AML-193 (cell line): ENCODE measurements at regions not wholly inside any gene's neighbourhood (a gene's known extent, or its start where the extent isn't known, plus 50 kb on each side); places are given as distances from the start of the nearest gene placed in this dataset.

Source experiments
- DNase-seq, 2 experiments: peaks; one replicate each; lab custom pipeline; 2025; lab: John Stamatoyannopoulos, UW

DNA sequence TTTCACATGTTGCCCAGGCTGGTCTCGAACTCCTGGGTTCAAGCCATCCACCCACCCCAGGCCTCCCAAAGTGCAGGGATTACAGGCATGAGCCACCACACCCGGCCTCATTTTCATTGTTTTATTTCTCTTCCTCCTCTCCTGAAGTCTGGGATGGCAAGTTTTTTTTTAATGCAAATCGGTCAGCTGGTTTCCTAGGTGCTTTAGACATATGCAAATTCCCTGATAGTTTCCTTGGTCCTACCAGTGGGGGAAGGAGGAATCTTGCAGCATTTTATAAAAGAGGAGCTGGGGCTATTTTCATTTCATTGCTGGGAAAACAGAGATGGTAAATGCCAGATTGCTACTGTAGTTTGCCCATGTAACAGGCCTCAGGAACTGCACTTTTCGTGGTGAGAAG, 179.4 kb downstream of the ACTL7B start:
- no peak for DNase-seq

DNA sequence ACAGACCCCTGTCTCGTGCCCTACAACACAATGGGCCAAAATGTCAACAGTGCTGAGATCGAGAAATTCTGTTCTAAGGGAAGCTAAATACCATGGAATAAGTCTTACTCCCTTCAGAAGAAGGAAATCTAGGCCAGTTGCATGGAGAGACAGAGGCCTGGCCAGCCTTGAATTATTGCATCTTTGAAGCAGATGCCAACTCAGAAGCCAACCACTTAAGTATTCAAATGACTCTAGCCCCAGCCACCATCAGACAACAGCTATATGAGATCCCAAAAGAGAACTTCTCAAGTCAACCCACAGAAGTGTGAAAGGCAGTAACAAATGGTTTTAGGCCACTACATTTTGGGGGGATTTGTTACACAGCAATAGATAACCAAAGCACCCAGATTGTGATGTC, 180.1 kb downstream of the ACTL7B start:
- no peak for DNase-seq

DNA sequence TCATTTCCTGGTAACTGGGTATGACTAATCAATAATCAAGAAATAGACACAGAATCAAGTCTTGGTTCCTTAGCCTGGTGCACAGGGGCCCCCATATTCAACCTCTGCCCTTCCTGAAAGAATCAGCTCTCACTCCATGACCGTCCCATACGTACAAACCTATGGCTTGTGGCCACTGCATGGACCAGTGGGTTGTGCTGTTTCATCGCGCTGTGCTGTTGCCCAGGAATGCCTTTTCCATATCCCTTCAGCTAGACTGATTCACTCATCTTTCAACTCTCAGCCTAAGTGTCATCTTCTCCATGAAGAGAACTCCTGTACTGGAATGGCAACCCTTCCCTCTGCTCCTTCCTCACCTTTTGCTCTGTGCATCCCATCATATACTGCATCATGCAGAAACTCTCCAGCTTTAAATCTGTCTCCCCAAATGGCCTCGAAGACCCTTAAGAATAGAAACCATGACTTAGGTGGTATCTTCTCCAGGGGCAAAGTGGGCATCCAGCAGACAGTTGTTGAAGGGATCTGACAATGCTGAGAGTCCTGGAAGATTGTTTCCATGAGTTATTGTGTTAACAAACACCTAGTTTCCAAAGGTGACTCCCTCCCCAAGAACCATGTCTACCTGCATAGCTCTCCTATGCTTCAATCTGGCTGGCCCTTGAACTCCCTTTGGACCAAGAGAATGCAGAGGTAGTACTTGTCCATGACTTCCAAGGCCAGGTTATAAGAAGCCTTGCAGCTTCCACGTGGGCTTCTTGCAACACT, 180.8 kb downstream of the ACTL7B start:
- no peak for DNase-seq

DNA sequence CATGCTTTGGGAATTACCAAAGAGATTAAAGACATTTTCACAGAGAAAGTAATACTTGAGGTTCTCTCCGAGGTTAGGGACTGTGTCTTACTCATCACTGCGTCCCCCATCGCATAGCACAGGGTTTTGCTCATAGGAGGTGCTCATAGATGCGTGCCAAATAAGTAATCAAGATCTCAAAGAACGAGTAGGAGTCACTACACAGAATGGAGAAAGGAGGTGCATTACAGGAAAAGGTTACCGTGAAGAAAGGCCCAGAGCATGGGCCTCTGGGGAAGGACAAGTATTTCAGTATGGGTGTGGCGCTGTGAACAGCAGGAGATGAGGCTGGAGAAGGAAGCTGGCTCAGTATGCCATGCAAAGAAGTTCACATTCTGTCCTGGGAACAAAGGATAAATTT, 182.4 kb downstream of the ACTL7B start:
- DNase-seq: no peak

DNA sequence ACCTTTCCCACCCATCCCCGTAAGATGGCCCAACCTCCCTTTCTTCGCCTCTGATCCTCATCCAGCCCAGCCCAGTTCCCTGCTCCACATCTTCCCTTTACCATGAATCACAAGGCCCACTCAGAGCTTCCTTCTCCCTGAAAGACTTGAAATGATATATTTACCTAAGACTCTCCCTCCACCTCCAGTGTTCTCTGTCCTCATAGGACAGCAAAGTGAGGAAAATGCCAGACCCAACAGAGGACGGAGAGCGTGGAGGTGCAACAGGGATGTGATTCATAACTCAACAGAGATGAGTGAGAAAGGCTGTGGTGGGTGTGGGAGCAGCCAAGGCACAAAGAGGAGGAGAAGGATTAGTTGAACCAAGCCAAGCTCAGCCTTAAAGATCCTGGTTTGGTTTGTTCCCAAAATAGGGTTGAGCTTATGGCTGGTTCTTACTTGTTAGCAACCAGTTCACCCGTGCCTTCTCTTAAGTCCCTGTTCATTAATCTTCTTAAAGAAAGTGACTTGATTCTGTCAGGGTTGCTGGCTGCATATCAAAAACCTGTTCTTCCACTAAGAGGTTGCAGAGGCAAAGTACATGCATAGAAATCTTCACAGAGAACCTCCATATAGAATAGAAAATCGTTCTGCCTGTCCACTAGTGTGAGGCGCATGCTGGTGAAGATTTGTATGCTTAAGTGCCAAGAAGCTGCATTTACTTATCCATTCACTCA, 183.2 kb downstream of the ACTL7B start:
- DNase-seq: no peak

DNA sequence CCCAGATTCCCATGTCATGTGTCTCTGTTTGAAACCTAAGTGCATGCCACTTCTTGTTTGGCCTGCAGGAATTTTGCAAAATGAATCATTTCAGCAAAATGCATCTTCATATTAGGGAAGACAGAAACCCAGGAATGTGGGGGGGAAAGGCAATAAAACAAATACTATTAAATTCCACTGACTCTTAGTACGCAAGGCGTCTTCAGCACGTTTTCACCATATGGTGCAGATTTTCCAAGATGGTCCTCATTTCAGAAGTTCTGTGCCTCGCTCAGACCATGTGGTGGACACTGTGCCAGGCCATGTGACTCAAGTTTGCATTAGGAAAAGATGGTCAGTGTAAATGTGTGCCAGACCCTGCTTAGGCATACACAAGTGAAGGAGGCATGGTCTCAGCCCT, 184.0 kb downstream of the ACTL7B start:
- DNase-seq: no peak

DNA sequence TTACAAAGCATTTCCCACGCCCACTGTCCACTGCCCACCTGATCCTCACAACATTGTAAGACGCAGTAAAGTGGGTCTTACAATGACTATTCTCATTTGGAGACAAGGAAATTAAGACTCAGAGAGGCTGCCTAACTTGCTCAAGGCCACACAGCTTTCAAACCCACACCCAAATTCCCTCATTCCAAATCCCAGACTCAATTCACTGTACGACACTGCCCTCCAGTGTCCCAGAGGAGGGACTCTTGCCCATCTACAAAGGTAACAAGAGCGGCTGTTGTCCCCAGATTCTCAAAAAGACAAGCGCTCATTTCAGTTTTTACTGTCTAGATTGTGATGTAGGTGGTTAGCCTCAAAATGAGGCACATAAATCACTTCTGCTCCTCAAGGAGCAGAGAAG, 184.6 kb downstream of the ACTL7B start:
- DNase-seq: no peak

DNA sequence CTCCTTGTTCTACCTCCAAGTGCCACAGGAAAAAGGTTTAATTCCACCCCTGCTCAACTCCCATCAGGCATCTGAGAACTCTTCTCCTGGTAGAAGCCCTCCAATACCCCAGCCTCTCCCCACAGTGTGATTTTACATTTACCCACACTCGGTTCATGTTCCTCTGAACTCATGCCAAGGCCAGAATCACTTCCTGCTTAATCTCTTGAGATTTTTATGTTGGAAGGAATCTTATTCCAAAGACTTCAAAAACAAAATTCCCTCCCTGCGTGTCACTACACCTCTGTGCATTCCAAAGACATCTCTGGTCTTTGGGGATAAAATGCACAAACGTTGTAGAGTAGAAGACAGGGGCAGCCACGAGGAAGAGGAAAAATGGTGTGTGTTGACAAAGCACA, 186.8 kb downstream of the ACTL7B start:
- no peak for DNase-seq

DNA sequence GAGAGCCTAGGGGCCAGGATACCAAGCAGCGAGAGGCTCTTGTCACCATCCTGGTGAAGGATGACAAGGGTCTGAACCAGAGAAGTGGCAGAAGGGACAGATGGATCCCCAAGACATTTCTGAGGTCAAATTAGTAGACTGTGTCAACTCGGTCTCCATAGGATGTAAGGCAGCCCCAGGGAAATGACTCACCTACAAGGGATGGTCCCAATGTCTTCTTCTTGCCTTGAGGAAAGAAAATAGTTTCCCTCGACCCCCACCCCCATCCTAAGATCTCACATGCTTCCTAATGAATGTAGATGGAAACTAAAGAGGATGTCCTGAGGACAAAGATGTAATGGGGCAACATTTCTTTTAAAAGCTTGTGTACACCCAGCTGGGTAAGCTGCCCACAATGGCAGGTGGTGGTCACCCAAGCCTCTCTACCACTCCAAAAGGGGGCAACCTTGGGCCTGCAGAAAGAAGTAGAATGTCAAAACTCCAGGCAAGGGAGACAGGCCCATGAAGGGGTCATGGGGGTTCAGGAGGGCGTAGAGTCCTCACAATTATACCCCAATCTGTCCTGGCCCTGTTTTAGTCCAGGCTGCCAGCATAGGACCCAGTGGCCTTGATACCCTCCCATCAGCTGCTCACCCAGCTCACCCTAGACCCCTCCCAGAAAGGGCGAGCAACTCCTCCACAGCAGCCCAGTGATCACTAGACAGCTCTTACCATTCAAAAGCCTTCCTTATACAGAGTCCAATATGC, 187.4 kb downstream of the ACTL7B start:
- DNase-seq: no peak

DNA sequence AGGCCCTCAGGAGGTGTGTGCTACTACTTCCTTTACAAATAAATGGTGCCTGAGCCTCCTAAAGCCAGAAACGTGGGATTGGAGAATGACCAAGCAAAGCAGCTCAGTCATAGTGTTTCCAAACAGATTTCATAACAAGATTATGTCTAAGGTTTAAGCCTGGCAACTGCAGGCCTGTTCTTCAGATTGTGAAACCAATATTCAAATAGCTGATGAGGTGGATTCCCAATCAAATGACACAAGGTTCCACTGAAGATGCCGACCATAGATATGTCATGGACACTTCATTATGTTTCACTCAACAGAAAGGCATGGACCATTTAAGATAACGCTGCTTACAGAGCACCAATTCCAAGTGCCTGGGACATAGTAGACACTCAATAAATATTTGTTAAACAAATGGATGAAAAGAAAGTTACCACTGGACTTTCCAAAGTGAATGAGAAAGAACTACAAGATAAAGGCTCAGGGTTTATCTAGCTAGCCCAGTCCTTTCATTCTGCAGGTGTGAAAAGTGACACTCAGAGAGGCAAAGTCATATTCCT, 189.5 kb downstream of the ACTL7B start:
- DNase-seq: no peak

DNA sequence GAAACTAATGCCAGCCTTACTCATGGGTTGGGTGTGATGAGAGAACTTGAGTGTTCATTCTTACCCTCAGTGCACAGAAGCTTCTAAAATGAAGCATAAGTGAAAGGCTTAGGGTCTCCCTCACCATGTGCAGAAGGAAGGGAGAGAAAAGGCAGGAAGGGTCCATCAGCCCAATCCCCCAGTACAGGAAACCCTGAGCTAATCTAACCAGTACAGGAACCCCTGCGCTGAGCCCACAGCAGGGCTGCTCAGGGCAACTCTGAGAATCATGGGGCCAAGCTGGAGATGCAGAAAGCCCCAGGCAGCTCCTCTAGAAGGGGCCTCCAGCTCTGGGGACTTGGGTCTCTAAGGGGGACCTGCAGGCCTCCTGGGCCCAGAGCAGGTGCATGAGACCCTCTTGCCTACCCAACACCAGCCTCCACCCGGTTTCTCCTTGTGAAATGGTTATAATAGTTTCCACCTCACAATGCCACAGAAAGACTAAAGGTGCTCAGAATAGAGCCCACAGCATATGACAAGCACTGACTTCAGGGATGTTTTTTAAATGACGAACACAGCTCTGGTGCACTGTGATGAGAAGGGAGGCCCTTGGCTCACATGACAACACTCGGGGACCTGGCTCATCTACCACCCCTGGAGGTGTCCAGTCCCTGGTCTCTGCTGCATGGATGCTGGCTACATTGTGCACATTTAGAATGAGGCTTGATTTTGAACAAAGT, 190.1 kb downstream of the ACTL7B start:
- DNase-seq: no peak

DNA sequence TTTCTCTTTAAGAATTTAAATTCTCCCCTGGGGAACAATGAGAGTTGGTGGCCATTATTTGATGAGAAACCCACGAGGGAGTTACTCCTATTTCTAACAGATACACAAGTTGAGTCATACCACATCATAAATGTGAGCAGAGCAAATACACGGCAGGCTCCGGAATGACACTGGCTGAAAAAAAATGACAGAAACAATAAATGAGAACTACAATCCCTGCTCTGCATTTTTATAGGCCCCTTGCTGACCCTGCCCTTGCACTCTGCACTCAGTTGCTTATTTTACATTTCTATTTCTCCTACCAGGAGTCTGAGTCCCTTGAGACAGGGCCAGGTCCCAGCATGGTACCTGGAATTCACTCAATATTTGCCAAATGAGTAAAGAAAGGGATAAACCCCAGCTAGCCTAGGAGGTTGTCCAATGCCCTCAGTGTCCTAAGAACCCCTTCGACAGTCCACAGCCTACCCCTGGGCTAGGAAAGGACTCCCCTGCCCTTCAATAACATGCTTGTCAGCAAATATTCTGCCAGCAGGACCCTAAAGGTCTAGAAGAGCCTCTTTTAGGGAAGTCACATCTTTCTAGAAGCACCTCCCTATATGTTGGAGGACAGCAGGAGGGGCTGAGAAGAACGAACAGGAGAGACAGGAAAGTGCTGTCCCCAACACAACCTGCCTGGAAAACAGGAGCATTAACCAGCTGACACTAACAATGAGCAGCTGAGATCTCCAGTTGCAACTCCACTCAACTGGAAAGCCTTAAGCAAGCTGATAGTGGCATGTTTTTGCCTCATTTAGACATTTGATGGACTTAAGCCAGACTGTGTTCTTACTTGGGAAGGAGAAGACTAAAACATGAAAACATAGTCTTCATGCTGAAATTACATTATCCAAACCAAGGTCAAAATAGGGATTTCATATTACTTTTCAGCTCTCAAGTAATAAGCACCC, 191.2 kb downstream of the ACTL7B start:
- DNase-seq: no peak

DNA sequence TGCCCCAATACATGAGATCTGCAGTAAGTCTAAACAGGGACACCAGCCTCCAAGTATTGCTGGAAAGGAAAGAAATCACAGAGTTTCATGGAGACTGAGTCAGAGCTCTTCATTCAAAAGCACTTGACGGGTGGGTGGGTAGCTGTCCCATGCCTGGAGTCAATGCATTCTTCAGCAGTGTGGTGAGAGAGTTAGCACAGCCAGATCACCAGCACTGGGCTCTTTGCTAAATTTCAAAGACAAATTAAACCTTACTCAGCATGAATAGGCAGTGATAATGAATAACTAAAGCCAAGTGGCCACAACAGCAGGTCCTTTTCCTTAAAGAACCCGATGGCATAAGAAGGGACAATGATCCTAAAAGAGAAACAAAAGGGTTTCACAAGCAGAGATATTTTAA, 192.4 kb downstream of the ACTL7B start:
- no peak for DNase-seq

DNA sequence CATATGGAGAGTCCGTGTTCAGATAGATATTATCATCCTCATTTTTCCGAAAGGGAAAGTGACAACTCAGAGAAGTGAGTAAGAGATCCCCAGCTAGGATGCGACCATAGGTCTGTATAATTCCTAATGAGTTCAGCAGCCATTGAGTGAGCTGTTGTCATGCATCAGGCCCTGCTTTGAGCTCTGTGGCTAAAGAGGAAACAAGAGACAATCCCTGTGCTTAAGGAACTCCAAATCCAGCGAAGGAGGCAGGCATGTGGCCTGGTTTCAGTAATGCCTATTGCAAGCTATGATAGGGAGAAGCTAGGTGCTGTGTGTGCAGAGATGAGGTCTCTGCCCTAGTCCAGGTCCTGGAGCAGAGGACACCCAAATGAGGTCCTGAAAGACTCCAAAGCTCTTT, 192.8 kb downstream of the ACTL7B start:
- DNase-seq: no peak

DNA sequence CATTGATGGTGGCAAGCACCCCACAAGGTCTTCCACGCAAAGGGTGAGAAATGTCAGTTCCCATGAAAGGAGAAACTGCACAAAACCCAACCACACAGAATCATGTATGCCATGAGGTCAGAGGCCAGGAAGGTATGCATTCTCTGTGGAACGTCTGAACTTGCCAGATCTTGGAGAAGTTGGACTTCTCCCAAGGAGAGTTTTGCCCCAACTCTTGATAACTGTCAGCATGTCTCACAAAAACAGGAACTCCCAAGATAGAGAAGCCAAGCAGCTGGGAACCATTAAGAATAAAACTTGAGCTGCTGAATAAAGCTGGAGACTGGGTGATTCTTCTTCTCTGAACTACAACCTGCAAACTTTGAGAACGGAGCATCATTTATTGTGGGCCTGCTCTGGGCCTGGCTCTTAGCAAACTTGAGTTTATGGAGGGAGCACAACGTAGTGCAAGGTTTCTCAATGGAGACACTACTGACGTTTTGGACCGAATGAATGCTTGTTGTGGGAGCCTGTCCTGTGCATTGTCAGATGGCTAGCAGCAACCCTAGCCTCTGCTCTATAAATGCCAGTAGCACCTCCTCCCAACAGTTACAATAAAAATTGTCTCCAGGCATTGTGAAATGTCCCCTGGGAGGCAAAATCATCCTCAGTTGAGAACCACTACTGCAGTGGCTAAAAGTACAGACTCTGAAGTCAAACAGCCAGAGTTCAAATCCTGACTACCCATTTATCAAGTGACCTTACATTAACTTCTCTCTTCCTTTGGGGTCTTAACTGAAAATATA, 193.5 kb downstream of the ACTL7B start:
- DNase-seq: no peak

DNA sequence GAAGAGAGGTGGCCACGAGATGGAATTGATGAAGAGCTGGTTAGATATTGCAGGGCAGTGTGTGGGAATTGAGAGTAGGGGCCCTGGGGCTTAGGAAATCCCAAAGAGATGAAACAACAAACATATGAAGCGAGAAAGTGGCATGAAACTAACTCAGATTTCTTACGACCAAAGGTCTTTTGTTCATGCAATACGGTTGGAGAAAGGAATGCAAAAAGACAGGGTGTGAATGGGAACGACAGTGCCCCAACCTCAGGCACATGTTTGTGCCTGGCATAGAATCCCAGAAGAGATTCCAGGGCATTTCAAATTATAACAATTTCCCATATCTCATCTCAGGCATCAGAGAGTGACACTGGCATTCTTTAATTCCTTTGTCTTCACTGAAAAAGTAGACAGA, 199.2 kb downstream of the ACTL7B start:
- no peak for DNase-seq

DNA sequence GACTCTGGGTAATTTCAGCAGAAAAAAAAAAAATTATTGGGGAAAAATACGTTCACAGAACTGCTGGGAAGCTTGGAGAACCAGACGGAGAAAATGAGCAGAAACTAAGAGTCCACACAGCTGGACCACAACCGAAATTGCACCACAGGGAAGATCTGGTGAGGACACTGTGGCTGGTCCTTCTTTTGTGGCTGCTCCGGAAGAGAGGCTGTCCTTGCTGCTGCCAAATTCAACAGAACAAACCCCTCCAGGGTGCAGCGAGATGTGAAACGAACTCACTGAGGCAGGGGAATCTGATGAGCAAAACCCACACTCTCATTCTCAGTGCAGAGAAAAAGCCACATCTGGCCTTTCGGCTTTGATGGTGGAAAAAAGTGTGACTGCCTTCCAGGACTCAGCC, 200.0 kb downstream of the ACTL7B start:
- no peak for DNase-seq

DNA sequence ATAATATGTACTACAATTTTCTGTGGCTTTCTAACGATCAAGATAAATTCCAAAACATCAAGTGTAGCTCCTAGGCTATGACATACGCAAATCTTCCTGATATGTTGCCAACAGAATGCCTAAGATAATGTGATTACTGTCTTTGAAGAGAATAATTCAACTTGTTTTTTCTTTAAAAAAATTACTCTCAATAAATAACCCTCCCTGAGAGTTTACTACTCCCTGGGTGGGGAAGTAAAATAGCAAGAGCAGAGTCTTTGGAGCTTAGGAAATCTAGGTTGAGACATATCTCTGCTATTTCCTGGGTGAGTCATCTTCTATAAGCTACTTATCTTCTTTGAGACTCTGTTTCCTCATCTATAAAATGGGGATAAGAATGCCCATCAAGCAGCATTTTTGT, 201.2 kb downstream of the ACTL7B start:
- no peak for DNase-seq

DNA sequence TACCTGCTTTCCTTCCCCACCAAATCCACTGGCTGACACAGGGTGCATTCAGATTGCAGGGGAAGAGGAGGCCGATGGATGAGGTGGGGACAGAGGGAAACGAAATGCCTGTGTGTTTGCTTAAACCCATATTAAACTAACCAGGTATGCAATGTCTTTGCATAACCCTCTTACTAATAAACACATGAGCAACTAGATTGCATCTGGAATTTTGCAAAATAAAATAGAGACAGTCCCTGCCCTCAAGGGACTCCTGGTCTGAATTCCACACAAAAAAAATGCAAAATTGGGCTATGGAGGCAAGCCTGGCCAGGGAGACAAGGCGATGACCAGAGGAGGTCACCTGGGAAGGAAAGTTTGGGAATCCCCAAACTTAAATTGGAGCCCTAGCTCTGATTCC, 202.9 kb downstream of the ACTL7B start:
- no peak for DNase-seq

DNA sequence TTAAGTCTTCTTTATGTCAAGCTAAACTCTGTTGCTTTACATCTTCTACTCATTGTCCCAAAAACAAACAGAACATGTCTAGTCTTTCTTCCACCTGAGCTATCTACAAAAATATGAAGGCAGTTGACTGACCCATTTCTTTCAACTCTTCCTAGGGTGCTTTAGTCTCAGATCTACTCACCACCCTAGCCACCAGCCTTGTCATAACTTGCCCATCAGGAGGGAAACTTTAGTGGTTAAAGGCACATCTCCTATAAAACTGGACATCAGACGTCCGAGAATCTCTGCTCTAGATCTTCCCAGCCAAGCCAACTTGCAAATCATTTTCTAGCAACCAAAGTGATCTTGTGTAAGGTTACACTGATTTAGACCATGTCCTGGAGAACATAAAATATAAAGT, 205.0 kb downstream of the ACTL7B start:
- DNase-seq: no peak
